ENCODE measurements at regions not wholly inside any gene's neighbourhood (a gene's known extent, or its start where the extent isn't known, plus 50 kb on each side); places are given as distances from the start of the nearest gene placed in this dataset.
A peak's percentile ranks its signal among the peaks of the same experiment; 100 is the strongest.
"Not testable (repeated sequence)": the region's sequence is repeated elsewhere in the genome, so short reads cannot be mapped to it uniquely, and the experiment has no call there.

DNA sequence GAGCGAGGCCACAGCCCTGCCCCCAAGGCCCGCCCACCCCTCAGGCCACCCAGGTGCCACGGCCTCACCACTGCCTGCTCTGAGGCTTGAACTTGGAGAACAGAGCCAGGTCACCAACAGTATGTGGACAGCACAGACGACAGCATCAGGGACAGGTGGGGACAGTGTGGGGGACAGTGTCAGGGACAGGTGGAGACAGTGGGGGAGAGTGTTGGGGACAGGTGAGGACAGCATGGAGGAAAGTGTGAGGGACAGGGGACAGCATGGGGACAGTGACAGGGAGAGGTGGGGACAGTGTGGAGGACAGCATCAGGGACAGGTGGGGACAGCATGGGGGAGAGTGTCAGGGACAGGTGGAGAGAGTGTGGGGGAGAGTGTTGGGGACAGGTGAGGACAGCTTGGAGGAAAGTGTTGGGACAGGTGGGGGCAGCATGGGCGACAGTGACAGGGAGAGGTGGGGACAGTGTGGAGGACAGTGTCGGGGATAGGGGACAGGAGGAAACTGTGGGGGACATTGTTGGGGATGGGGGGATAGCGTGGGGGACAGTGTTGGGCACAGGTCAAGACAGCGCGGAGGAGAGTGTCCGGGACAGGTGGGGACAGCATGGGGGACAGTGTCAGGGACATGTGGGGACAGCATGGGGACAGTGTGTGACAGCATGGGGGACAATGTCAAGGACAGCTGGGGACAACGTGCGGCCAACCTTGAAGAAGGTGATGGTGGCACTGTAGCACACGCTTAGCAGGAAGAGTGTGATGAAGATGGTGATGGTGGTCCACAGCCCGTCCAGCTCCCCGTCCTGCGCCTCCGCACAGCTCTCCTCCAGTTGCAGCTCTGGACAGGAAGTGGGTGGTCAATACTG lies 114.9 kb downstream of the TMEM121 start:
- DNase-seq: no peak

DNA sequence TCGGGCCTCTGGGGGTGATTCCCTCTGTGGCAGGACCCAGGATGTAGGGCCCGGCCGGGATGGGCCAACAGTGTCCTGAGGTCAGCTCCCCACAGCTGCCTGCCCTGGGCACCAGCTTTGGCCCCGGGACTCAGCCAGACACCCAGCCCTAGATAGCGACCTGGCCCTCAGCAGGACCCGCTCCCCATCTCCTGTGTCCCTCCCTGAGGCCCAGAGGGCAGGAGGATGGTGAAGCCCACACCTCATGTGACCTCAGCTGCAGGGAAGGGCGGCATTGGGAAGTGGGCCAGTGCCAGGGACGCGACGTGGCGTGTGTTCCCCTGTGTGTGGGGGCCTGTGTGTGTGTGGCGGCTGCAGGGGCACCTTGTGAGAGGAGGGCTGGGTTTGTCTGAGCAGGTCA lies 115.6 kb downstream of the TMEM121 start:
- DNase-seq: not testable (repeated sequence)

- not testable (repeated sequence) for DNase-seq
Observed at GRCh38 chr14:105642486-105642885, 116.1 kb downstream of the TMEM121 start.

GRCh38 chr14:105643406-105644052 lies 117.1 kb downstream of the TMEM121 start:
- DNase-seq: not testable (repeated sequence)

DNA sequence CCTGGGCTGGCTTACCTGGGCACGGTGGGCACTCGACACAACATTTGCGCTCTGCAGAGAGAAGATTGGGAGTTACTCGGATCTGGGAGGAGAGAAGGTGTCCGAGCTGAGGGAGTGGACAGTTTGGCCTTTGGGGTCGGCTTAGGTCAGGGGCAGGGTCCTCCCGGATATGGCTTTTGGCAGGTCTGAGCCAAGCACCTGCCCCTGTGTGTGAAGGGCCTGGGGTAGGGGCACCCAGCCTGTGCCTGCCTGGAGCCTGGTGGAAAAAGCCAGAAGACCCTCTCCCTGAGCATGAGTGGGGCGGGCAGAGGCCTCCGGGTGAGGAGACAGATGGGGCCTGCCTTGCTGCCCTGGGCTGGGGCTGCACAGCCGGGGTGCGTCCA lies 117.7 kb downstream of the TMEM121 start:
- DNase-seq: not testable (repeated sequence)

- DNase-seq: not testable (repeated sequence)
Observed at GRCh38 chr14:105644457-105644856, 118.1 kb downstream of the TMEM121 start.

GRCh38 chr14:105644891-105645290 lies 118.5 kb downstream of the TMEM121 start:
- DNase-seq: not testable (repeated sequence)

DNA sequence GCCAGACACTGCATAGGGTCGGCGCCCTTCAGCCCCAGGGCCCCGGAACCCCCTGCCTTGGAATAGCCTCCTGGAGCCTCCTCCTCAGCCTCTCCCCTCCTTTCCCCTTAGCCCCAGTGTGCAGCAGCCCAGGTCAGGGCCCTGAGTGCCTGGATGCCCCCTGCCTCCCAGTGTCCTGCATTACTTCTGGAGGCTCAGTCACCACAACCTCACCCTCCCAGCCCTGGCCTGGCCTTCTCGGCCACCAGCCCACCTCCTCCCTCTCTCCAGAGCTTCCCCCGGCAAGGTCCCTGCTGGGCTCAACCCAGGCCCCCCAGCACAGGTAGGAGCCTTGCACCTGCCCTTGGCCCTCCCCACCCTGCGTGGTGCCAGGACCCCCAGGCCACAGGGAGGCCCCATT lies 119.0 kb downstream of the TMEM121 start:
- not testable (repeated sequence) for DNase-seq

- no peak for DNase-seq
Observed at GRCh38 chr14:105646175-105646574, 119.8 kb downstream of the TMEM121 start.

- peak; percentile 9 for DNase-seq
Observed at GRCh38 chr14:105646711-105647281, 120.4 kb downstream of the TMEM121 start.

GRCh38 chr14:105647426-105647783 lies 121.0 kb downstream of the TMEM121 start:
- DNase-seq: not testable (repeated sequence)

DNA sequence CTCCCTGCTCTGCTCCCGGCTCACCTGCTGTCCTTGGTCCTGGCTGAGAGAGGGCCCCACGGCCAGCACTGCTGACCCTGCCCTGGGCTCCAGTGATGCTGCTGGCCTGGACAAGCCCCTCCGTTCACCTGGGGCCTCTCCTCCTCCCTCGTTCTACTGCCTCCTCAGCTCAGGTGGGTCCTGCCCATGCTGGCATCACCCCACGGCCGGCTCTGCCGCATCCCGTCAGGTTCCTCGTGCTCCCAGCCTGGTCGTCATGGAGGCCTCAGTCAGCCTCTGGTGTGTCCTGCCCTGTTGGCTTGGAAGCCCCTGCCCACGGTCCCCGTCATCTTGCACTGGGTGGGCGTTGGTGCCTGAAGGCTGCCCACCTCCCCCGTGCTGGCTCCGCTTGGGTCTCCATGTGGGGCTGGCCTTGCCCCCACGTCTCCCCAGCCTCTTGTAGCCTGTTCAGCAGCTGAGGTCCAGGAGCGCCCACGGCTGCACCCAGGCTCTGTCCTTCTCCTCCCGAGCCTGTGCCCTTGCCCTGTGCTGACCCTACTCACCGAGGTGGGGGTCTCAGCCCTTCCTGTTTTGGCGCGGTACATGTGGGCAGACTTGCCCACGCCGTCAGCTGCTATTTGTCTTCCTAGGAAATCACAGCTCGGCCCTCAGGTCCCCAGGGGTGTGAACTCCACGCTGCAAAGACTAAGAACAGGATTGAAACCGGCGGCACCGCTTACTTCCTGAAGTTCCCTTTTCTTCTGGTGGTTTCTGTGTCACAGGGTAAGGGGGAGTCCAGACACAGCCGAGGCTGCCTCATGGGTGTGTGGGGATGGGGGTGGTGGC lies 121.6 kb downstream of the TMEM121 start:
- peak; percentile 32 for DNase-seq

- not testable (repeated sequence) for DNase-seq
Observed at GRCh38 chr14:105648609-105649535, 122.5 kb downstream of the TMEM121 start.

- not testable (repeated sequence) for DNase-seq
Observed at GRCh38 chr14:105652317-105652716, 125.9 kb downstream of the TMEM121 start.

GRCh38 chr14:105653921-105654320 lies 127.5 kb downstream of the TMEM121 start:
- DNase-seq: not testable (repeated sequence)

- DNase-seq: not testable (repeated sequence)
Observed at GRCh38 chr14:105659255-105659654, 132.9 kb downstream of the TMEM121 start.

DNA sequence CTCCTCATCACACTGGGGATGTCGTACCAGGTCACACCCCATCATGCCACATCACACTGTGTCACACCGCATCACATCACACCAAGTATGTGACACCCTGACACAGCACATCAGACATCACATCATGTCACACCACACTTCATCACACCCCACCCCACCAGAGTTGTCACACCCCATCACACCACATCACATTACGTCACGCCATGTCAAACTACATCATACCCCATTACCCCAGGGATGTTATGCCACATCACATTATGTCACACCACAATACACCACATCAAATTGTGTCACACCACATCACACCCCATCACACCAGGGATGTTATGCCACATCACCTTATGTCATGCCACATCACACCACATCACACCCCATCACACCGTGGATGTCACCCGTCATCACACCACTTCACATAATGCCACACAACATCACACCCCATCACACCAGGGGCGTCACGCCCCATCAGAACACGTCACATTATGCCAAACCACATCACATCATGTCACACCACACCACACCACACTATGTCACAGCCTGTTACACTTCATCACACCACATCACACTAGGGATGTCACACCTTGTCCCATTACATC lies 133.6 kb downstream of the TMEM121 start:
- no peak for DNase-seq

DNA sequence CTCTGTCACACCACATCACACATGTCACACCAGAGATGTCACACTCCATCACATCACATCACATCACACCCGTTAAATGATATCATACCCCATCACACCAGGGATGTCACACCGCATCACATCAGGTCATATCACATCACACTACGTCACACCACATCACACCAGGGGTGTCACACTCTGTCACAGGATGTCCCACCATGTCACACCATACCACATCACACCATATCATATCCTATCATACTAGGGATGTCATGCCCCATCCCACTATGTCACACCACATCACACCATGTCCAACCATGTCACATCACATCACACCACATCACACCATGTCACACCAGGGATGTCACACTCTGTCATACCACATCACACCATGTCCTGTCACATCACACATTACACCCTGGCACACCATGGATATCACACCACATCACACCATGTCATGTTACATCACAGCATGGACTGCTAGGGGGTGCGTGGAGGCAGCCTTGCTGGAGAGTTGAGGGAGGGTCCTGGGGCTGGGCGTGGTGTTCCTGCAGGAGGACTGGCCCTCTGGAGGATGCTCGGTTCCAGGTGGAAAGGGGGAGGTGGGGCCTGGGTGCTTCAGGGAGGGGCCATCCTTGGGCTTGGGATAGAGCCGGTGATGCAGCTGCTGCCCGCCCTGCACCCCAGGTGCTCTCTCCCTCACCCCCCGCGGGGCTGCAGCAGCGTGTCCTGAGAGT lies 134.6 kb downstream of the TMEM121 start:
- DNase-seq: no peak

GRCh38 chr14:105662043-105662442 lies 135.7 kb downstream of the TMEM121 start:
- DNase-seq: not testable (repeated sequence)

GRCh38 chr14:105662592-105662991 lies 136.2 kb downstream of the TMEM121 start:
- not testable (repeated sequence) for DNase-seq

GRCh38 chr14:105663323-105663722 lies 136.9 kb downstream of the TMEM121 start:
- DNase-seq: not testable (repeated sequence)

Measured in right forelimb (tissue), 1 donor.